Endodermal cell (in vitro differentiated cells): ENCODE measurements at regions not wholly inside any gene's neighbourhood (a gene's known extent, or its start where the extent isn't known, plus 50 kb on each side); places are given as distances from the start of the nearest gene placed in this dataset.

Experiments
- DNase-seq: peaks from one replicate; pipeline ENCODE4 v3.0.0-alpha.2; 2017
- H3K27ac ChIP-seq: 2 replicates; pipeline ENCODE4 v1.5.1; 2013; ENCODE audit warnings: mild to moderate bottlenecking, low read depth, low read length, moderate library complexity
- H3K27me3 ChIP-seq: 2 replicates; pipeline ENCODE4 v1.6.1; 2013; ENCODE audit warnings: mild to moderate bottlenecking, low read length, moderate library complexity; ENCODE audit not compliant: insufficient read depth, control insufficient read depth, poor library complexity, severe bottlenecking
- H3K36me3 ChIP-seq: 2 replicates; pipeline ENCODE4 v1.7.0; 2013; ENCODE audit warnings: mild to moderate bottlenecking, low read length, moderate library complexity; ENCODE audit not compliant: control insufficient read depth, insufficient read depth
- H3K4me1 ChIP-seq: one replicate; pipeline ENCODE4 v1.7.0; 2013; ENCODE audit warnings: low read length; ENCODE audit not compliant: control insufficient read depth, insufficient read depth
- H3K4me3 ChIP-seq: 2 replicates; pipeline ENCODE4 v1.5.1; 2013; ENCODE audit warnings: mild to moderate bottlenecking, low read length, moderate library complexity
- H3K9ac ChIP-seq: 2 replicates; pipeline ENCODE4 v1.6.1; 2013; ENCODE audit warnings: mild to moderate bottlenecking, low read length, moderate library complexity; ENCODE audit not compliant: poor library complexity, severe bottlenecking; ENCODE audit errors: extremely low read depth
- H3K9me3 ChIP-seq: 2 replicates; pipeline ENCODE4 v1.6.1; 2013; ENCODE audit warnings: mild to moderate bottlenecking, low read length, moderate library complexity; ENCODE audit not compliant: control insufficient read depth
- H3K27ac Mint-ChIP-seq: 2 replicates; pipeline ENCODE4 v1.8.0; 2020; ENCODE audit warnings: mixed read lengths
- H3K27me3 Mint-ChIP-seq: 2 replicates; pipeline ENCODE4 v1.8.0; 2021; ENCODE audit warnings: mild to moderate bottlenecking, mixed read lengths; ENCODE audit not compliant: insufficient read depth
- H3K36me3 Mint-ChIP-seq: 2 replicates; pipeline ENCODE4 v1.8.0; 2020; ENCODE audit warnings: low read depth, mixed read lengths
- H3K4me1 Mint-ChIP-seq: 2 replicates; pipeline ENCODE4 v1.8.0; 2020; ENCODE audit warnings: mixed read lengths
- H3K4me3 Mint-ChIP-seq: 2 replicates; pipeline ENCODE4 v1.8.0; 2020; ENCODE audit warnings: mild to moderate bottlenecking, moderate library complexity, mixed read lengths
- H3K9me3 Mint-ChIP-seq: 2 replicates; pipeline ENCODE4 v1.8.0; 2020; ENCODE audit warnings: mild to moderate bottlenecking, mixed read lengths
- CTCF ChIP-seq: fragments of 200-600 bp; sonication (generic); conservative IDR thresholded peaks from 2 replicates; pipeline ENCODE4 v1.5.0; 2021; ENCODE audit warnings: antibody characterized with exemption, mild to moderate bottlenecking
- WGBS, 2 experiments: methylation state at CpG; one replicate each; pipeline versions ENCODE4 v1.1.5 to v1.1.7; 2013; ENCODE audit warnings: missing lambda C conversion rate in 2 of 2, mixed read lengths in 1 of 2; ENCODE audit not compliant: insufficient coverage in 1 of 2, insufficient read length in 1 of 2; 5-methylcytosine and 5-hydroxymethylcytosine counted together

- no peaks in the 10 kb centered on the region for H3K27me3 Mint-ChIP-seq
- no peak for TF ChIP-seq CTCF
These were observed 1780.1 kb downstream of the TP53TG3F start for GRCh38 chr16:35239561-35239960.

GRCh38 chr16:35249051-35249450 is 1789.6 kb downstream of the TP53TG3F start:
- no CpG with 5 or more reads among the region's 1 CpG for WGBS, 2 experiments
- TF ChIP-seq CTCF: no peak
- Mint-ChIP-seq H3K9me3 (peaks cover 79% of the 10 kb centered on the region), H3K36me3 (no peaks in the 10 kb centered on the region), H3K4me1 (no peaks in the 10 kb centered on the region), H3K27me3 (no peaks in the 10 kb centered on the region), H3K4me3 (no peak overlapping the region), H3K27ac (no peak overlapping the region)
- no peaks in the 10 kb centered on the region for H3K27me3 ChIP-seq
- no peak overlapping the region for H3K4me3 ChIP-seq
- no peak overlapping the region for H3K27ac ChIP-seq
- peaks cover 46% of the 10 kb centered on the region for H3K9me3 ChIP-seq
- no peaks in the 10 kb centered on the region for H3K4me1 ChIP-seq
- no peak overlapping the region for H3K9ac ChIP-seq
- H3K36me3 ChIP-seq: no peaks in the 10 kb centered on the region
- DNase-seq: no peak

More at GRCh38 chr16:35239561-35239960, 1780.1 kb downstream of the TP53TG3F start:
- H3K27me3 ChIP-seq: no peaks in the 10 kb centered on the region
- Mint-ChIP-seq H3K9me3 (peaks cover 96% of the 10 kb centered on the region), H3K27ac (no peak overlapping the region), H3K36me3 (no peaks in the 10 kb centered on the region), H3K4me1 (no peaks in the 10 kb centered on the region), H3K4me3 (no peak overlapping the region)
- no peak overlapping the region for H3K9ac ChIP-seq
- 86 to 95% methylated on average over 2 to 3 of the region's 3 CpGs for whole genome bisulfite sequencing, 2 experiments
- no peak for DNase-seq
- H3K4me3 ChIP-seq: no peak overlapping the region
- no peak overlapping the region for H3K27ac ChIP-seq
- H3K9me3 ChIP-seq: peaks cover 91% of the 10 kb centered on the region
- H3K4me1 ChIP-seq: no peaks in the 10 kb centered on the region
- H3K36me3 ChIP-seq: no peaks in the 10 kb centered on the region

GRCh38 chr16:35252356-35252936 is 1793.0 kb downstream of the TP53TG3F start:
- DNase-seq: no peak
- H3K27ac ChIP-seq: no peak overlapping the region
- TF ChIP-seq CTCF: no peak
- no peak overlapping the region for H3K9ac ChIP-seq
- Mint-ChIP-seq H3K9me3 (peaks cover 75% of the 10 kb centered on the region), H3K4me3 (no peak overlapping the region), H3K27ac (no peak overlapping the region), H3K36me3 (no peaks in the 10 kb centered on the region), H3K4me1 (no peaks in the 10 kb centered on the region), H3K27me3 (no peaks in the 10 kb centered on the region)
- peaks cover 44% of the 10 kb centered on the region for H3K9me3 ChIP-seq
- WGBS, 2 experiments: 76% methylated on average over 2 of the region's 4 CpGs; no CpG with 5 or more reads in 1 of the 2 experiments
- H3K4me3 ChIP-seq: no peak overlapping the region
- no peaks in the 10 kb centered on the region for H3K36me3 ChIP-seq
- no peaks in the 10 kb centered on the region for H3K4me1 ChIP-seq
- H3K27me3 ChIP-seq: no peaks in the 10 kb centered on the region
